ENCODE measurements at regions not wholly inside any gene's neighbourhood (a gene's known extent, or its start where the extent isn't known, plus 50 kb on each side); places are given as distances from the start of the nearest gene placed in this dataset.

DNA sequence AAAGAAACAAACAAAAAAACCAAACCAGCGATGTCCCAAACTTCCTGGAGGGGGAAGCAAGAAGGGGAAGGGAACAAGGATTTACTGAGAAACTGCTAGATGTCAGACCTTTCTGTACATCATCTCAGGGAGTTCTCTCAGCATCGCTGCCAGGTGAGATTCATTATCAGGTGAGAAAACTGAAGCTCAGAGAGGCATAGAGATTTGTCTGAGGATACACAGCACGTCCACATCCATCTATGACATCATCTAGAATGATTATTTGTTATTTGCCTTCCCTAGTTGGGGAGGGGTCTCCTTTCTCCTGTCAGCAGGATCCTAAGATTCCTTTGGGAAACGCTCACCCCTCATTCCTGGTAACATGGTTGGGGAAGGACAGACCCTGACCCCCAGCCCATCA, 57.1 kb upstream of the LINGO1 start:
- DNase-seq (ENCODE audit: low read depth): no peak
- Histone ChIP-seq H3K4me3 (ENCODE audit: low read depth, low read length) (no peak overlapping the region), H3K27me3 (ENCODE audit: control insufficient read depth, insufficient read depth, low read length) (peaks cover 22% of the 10 kb centered on the region), H3K36me3 (ENCODE audit: control insufficient read depth, insufficient read depth, low read length) (no peaks in the 10 kb centered on the region)
- TF ChIP-seq, protein P1, sequence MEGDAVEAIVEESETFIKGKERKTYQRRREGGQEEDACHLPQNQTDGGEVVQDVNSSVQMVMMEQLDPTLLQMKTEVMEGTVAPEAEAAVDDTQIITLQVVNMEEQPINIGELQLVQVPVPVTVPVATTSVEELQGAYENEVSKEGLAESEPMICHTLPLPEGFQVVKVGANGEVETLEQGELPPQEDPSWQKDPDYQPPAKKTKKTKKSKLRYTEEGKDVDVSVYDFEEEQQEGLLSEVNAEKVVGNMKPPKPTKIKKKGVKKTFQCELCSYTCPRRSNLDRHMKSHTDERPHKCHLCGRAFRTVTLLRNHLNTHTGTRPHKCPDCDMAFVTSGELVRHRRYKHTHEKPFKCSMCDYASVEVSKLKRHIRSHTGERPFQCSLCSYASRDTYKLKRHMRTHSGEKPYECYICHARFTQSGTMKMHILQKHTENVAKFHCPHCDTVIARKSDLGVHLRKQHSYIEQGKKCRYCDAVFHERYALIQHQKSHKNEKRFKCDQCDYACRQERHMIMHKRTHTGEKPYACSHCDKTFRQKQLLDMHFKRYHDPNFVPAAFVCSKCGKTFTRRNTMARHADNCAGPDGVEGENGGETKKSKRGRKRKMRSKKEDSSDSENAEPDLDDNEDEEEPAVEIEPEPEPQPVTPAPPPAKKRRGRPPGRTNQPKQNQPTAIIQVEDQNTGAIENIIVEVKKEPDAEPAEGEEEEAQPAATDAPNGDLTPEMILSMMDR (IDR thresholded peaks at IDR 0.05; ENCODE audit: insufficient read depth, low read length, poor library complexity, severe bottlenecking): no peak

DNA sequence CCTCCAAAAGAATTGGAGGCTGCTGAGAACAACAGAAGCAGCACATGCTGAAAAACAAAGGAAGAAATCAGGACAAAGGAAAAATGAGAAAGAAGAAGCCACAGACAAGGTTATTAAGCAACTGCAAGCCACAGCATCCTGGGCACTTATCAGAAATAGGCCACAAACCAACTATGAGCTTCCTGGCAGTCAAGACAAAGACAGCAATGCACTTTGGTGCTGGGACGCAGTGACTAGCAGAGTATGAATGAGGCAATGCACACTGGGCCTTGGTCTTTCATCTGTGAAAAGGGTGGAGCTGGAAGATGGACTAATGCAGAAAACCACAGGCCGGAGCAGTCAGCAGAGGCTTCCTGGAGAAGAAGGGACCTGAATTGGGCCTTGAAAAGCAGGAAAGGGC, 56.0 kb upstream of the LINGO1 start:
- peaks cover 16% of the 10 kb centered on the region for H3K27me3 ChIP-seq (ENCODE audit: control insufficient read depth, insufficient read depth, low read length)
- H3K4me3 ChIP-seq (ENCODE audit: low read depth, low read length): no peak overlapping the region
- TF ChIP-seq, protein P1 (IDR thresholded peaks at IDR 0.05; ENCODE audit: insufficient read depth, low read length, poor library complexity, severe bottlenecking): no peak
- H3K36me3 ChIP-seq (ENCODE audit: control insufficient read depth, insufficient read depth, low read length): no peaks in the 10 kb centered on the region
- DNase-seq (ENCODE audit: low read depth): no peak

DNA sequence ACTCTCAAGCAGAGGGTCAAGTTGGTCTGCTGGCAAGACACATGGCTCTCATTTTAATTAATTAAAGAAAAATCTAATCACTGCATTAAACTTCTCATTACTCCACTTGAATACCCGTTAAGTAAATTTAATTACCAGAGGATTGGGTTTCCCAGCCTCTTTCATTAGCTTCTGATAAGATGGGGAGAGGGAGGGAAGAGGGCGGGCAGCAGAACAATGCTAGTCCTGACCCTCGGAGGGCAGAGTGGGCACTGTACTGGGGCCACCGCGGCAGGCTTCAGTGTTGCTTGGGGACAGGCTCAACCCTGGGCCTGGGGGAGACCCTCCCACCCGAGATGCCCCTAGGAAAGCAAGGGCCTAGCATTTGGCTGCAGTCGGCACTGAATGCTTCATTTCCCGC, 55.6 kb upstream of the LINGO1 start:
- TF ChIP-seq, protein P1 (IDR thresholded peaks at IDR 0.05; ENCODE audit: insufficient read depth, low read length, poor library complexity, severe bottlenecking): no peak
- no peak overlapping the region for H3K4me3 ChIP-seq (ENCODE audit: low read depth, low read length)
- H3K27me3 ChIP-seq (ENCODE audit: control insufficient read depth, insufficient read depth, low read length): peaks cover 15% of the 10 kb centered on the region
- H3K36me3 ChIP-seq (ENCODE audit: control insufficient read depth, insufficient read depth, low read length): no peaks in the 10 kb centered on the region
- no peak for DNase-seq (ENCODE audit: low read depth)

DNA sequence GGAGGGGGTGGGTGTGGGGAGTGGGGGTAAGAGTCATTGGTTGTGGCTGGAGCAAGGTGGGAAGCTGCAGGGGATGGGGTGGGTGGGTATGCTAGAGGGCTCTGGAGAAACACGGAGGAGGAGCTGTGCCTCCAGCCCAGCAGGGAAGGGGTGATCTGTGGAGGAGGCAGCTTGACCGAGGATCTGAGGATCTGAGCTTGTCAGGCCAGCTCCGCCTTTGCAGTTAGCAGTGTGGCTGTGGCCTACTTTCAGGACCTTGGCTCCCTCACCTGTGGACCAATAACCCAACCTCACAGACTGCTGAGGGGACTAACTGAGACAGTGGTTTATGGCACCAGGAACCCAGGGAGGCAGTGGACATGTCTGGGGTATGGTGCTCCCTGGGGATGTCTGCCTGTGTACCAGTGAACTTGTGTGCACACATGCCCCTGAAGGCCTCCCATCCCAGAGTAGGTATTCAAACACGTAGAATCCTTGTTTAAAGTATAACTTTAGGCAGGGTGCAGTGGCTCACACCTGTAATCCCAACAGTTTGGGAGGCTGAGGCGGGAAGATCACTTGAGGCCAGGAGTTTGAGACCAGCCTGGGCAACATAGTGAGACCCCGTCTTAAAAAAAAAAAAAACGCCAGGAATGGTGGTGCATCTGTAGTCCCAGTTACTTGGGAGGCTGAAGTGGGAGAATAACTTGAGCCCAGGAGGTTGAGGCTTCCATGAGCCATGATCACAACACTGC, 52.5 kb upstream of the LINGO1 start:
- H3K4me3 ChIP-seq (ENCODE audit: low read depth, low read length): no peak overlapping the region
- no peak for DNase-seq (ENCODE audit: low read depth)
- H3K27me3 ChIP-seq (ENCODE audit: control insufficient read depth, insufficient read depth, low read length): peaks cover 15% of the 10 kb centered on the region
- no peaks in the 10 kb centered on the region for H3K36me3 ChIP-seq (ENCODE audit: control insufficient read depth, insufficient read depth, low read length)
- TF ChIP-seq, protein P1 (IDR thresholded peaks at IDR 0.05; ENCODE audit: insufficient read depth, low read length, poor library complexity, severe bottlenecking): no peak

DNA sequence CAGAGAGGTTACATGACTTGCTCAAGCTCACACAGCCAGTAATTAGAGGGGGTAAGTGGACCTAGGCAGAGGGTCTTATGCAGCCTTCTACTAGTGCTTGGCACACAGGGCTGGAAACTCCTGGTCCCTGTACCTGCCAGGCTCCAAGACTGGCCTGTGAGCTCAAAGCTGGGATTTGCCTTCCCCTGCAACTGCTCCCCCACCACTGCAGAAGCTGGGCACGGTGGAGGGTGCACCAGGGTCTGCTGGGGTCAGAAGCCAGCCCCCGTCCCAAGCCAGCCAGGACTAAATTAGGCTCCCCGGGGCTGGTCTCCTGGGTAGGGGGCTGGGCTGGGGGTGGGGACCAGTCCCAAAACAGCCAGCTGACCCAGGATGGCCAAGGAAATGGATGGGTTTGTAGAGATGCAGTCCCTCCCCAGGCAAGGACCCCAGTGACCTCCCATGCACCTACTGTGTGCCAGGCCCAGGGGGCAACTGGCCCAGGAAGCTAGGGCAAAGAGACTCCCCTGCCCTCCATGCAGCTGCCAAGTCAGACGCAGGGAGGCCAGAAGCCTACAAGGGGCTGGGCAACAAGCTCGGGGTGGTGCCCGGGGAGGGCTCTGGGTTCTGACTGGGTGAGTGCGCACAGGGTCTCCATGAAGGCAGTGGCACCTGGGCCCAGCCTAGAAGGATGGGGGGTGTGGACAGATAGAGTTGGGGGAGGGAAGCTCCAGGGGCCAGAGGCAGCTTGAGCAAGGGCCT, 51.8 kb upstream of the LINGO1 start:
- peaks cover 15% of the 10 kb centered on the region for H3K27me3 ChIP-seq (ENCODE audit: control insufficient read depth, insufficient read depth, low read length)
- TF ChIP-seq, protein P1 (IDR thresholded peaks at IDR 0.05; ENCODE audit: insufficient read depth, low read length, poor library complexity, severe bottlenecking): no peak
- H3K4me3 ChIP-seq (ENCODE audit: low read depth, low read length): no peak overlapping the region
- no peak for DNase-seq (ENCODE audit: low read depth)
- H3K36me3 ChIP-seq (ENCODE audit: control insufficient read depth, insufficient read depth, low read length): no peaks in the 10 kb centered on the region
